GM12878 (cell line): ENCODE measurements at regions not wholly inside any gene's neighbourhood (a gene's known extent, or its start where the extent isn't known, plus 50 kb on each side); places are given as distances from the start of the nearest gene placed in this dataset.

ENCODE experiments used
- ATAC-seq: fragments of 200-7000 bp; cut with Tn5 transposase; 3 replicates; pipeline ENCODE4 v1.9.1; 2020; ENCODE audit warnings: mild to moderate bottlenecking, moderate library complexity
- BruUV-seq: library from RNA; stranded (reverse); fragments of 400-500 nt; replicated peaks from 2 replicates; lab custom pipeline; 2021; lab: Mats Ljungman, UMichigan
- CTCF ChIA-PET: fragments of 300-600 bp; sonication (Branson Sonifier 250); formaldehyde crosslinking; extraction: SDS; loops from one replicate; lab custom pipeline; 2021; ENCODE audit warnings: inconsistent platforms; lab: Yijun Ruan, JAX
- POLR2A ChIA-PET: fragments of 350-600 bp; formaldehyde crosslinking; extraction: SDS; loops from one replicate; lab custom pipeline; 2021; ENCODE audit warnings: inconsistent platforms; lab: Charles Lee
- RAD21 ChIA-PET: fragments of 300-600 bp; sonication (Branson Sonifier 250); formaldehyde crosslinking; loops from one replicate; lab custom pipeline; 2023; ENCODE audit warnings: antibody characterized with exemption; ENCODE audit not compliant: unreplicated experiment; lab: Charles Lee
- SMC1A ChIA-PET: fragments of 300-600 bp; sonication (Branson Sonifier 250); formaldehyde crosslinking; loops from one replicate; lab custom pipeline; 2023; ENCODE audit not compliant: unreplicated experiment, uncharacterized antibody; lab: Charles Lee
- DNase-seq: peaks from one replicate; pipeline ENCODE4 v3.0.0-alpha.2; 2011; ENCODE audit warnings: low read depth, low spot score
- FAIRE-seq: peaks from 3 replicates; lab custom pipeline; 2011; peaks lifted over from hg19 to GRCh38; lab: Jason Lieb, UNC
- H2AFZ ChIP-seq: 2 replicates; pipeline ENCODE4 v1.6.0; 2011; ENCODE audit warnings: low read depth, low read length, control low read depth; ENCODE audit not compliant: control insufficient read depth
- H3K27ac ChIP-seq: 2 replicates; pipeline ENCODE4 v1.5.1; 2011; ENCODE audit warnings: control low read depth; ENCODE audit not compliant: control insufficient read depth, insufficient read depth
- H3K27me3 ChIP-seq, 2 experiments: replicated peaks in 1 of 2; 2 replicates each; pipeline versions ENCODE4 v1.6.0 to v1.6.1; 2011; ENCODE audit warnings: low read length in 1 of 2; ENCODE audit not compliant: control insufficient read depth in 2 of 2, insufficient read depth in 2 of 2
- H3K36me3 ChIP-seq, 2 experiments: 2 replicates each; pipeline ENCODE4 v1.5.1; 2011; ENCODE audit warnings: low read length in 1 of 2; ENCODE audit not compliant: control insufficient read depth in 2 of 2, insufficient read depth in 2 of 2
- H3K4me1 ChIP-seq: 2 replicates; pipeline ENCODE4 v1.6.1; 2011; ENCODE audit warnings: mild to moderate bottlenecking, low read length, moderate library complexity, mixed read lengths; ENCODE audit not compliant: control insufficient read depth, insufficient read depth
- H3K4me2 ChIP-seq: 2 replicates; pipeline ENCODE4 v1.6.0; 2011; ENCODE audit warnings: control low read depth; ENCODE audit not compliant: control insufficient read depth, insufficient read depth
- H3K4me3 ChIP-seq: fragments of 200-600 bp; sonication (generic); 2 replicates; pipeline ENCODE4 v1.5.1; 2016
- H3K79me2 ChIP-seq: 2 replicates; pipeline ENCODE4 v1.6.0; 2011; ENCODE audit warnings: low read length; ENCODE audit not compliant: control insufficient read depth, insufficient read depth
- H3K9ac ChIP-seq: 2 replicates; pipeline ENCODE4 v1.8.0; 2011; ENCODE audit warnings: low read length, control low read depth, mixed read lengths; ENCODE audit not compliant: control insufficient read depth, insufficient read depth
- H3K9me3 ChIP-seq: replicated peaks from 3 replicates; pipeline ENCODE4 v1.5.1; 2011; ENCODE audit warnings: mild to moderate bottlenecking, low read length; ENCODE audit not compliant: control insufficient read depth, insufficient read depth
- H4K20me1 ChIP-seq: 2 replicates; pipeline ENCODE4 v1.6.0; 2011; ENCODE audit not compliant: control insufficient read depth, insufficient read depth
- CBFB ChIP-seq: IDR thresholded peaks from 2 replicates; pipeline ENCODE4 v1.6.1; 2016; ENCODE audit warnings: antibody characterized with exemption, low read depth
- MXI1 ChIP-seq: fragments of 150-350 bp; IDR thresholded peaks from 2 replicates; pipeline ENCODE4 v1.6.1; 2011; ENCODE audit warnings: low read depth, mild to moderate bottlenecking, inconsistent platforms, low read length, improper control_type of control experiment
- NR2C1 ChIP-seq: fragments of 450-650 bp; IDR thresholded peaks from 2 replicates; pipeline ENCODE4 v1.6.1; 2017; ENCODE audit warnings: antibody characterized with exemption, mild to moderate bottlenecking, moderate library complexity
- SUZ12 ChIP-seq: fragments of 200-600 bp; sonication (generic); IDR thresholded peaks from one replicate; pipeline ENCODE4 v1.6.1; 2018; ENCODE audit warnings: antibody characterized with exemption, mild to moderate bottlenecking; ENCODE audit not compliant: unreplicated experiment
- WGBS: methylation state at CpG from one replicate; pipeline ENCODE4 v1.1.6; 2016; ENCODE audit warnings: low lambda C conversion rate; ENCODE audit not compliant: insufficient replicate concordance, insufficient coverage; ENCODE audit errors: missing lambda C conversion rate; 5-methylcytosine and 5-hydroxymethylcytosine counted together
- in situ Hi-C: fragments of 300-500 bp; cut with MboI; formaldehyde crosslinking; loops from 9 replicates; pipeline ENCODE4 v1.14.3; 2018; ENCODE audit warnings: mixed read lengths
- intact Hi-C: fragments of 100-400 bp; cut with micrococcal nuclease; formaldehyde crosslinking; loops from one replicate; pipeline ENCODE4 v1.14.2; 2022; ENCODE audit not compliant: unreplicated experiment

GRCh38 chr14:38394767-38395166, 138.9 kb upstream of the CLEC14A start:
- BruUV-seq: no TSS peak
- no peaks in the 10 kb centered on the region for H3K4me1 ChIP-seq
- H3K36me3 ChIP-seq: no peaks in the 10 kb centered on the region
- H3K27me3 ChIP-seq: no peaks in the 10 kb centered on the region
- ChIA-PET SMC1A (no interaction called here), POLR2A (no interaction called here), CTCF (interaction anchor here (1.0 kb wide), 1 partner anchor 14 kb away, joined by 3 read pairs; no protein-coding TSS in a partner anchor), RAD21 (no interaction called here)
- FAIRE-seq (no peak), DNase-seq (no peak), ATAC-seq (no peak)
- no peaks in the 10 kb centered on the region for H3K9me3 ChIP-seq
- H3K79me2 ChIP-seq: no peaks in the 10 kb centered on the region
- no peaks in the 10 kb centered on the region for H4K20me1 ChIP-seq
- TF ChIP-seq NR2C1: no peak
- no peak overlapping the region for H3K4me2 ChIP-seq
- intact Hi-C loops: no loop called here
- H2AFZ ChIP-seq: no peak overlapping the region
- in situ Hi-C loops: no loop called here
- no peak overlapping the region for H3K27ac ChIP-seq
- H3K4me3 ChIP-seq: no peak overlapping the region
- no peak overlapping the region for H3K9ac ChIP-seq

DNA sequence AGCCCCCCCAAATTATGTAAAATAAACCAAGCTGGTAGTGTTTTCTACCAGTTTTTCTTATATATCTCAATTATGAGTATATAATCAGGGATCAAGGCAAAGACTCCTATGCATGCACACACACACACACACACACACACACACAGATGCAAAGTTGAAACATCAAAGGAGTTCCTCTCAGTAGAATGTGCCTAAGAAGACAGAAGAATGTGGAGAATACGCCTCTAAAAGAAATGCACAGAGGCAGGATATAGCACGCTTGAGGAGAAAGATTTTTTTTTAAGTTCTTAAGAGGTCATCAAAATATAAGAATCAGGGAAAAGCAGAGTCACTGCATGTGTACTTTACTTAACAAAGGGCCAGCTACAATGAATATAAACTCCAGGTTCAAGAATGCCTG, 138.2 kb upstream of the CLEC14A start:
- 19% methylated on average over 2 of the region's 2 CpGs for WGBS
- ATAC-seq (no peak), FAIRE-seq (no peak), DNase-seq (no peak)
- Histone ChIP-seq H3K9ac (no peak overlapping the region), H3K79me2 (no peaks in the 10 kb centered on the region), H3K27ac (no peak overlapping the region), H3K9me3 (no peaks in the 10 kb centered on the region), H4K20me1 (no peaks in the 10 kb centered on the region), H3K27me3 (no peaks in the 10 kb centered on the region), H3K4me2 (no peak overlapping the region), H3K4me1 (no peaks in the 10 kb centered on the region), H3K4me3 (no peak overlapping the region), H2AFZ (no peak overlapping the region), H3K36me3 (no peaks in the 10 kb centered on the region)
- ChIA-PET CTCF (interaction anchor here (1.0 kb wide), 1 partner anchor 14 kb away, joined by 3 read pairs; no protein-coding TSS in a partner anchor), RAD21 (no interaction called here), SMC1A (no interaction called here), POLR2A (no interaction called here)
- no TSS peak for BruUV-seq
- in situ Hi-C loops: no loop called here
- no peak for TF ChIP-seq MXI1
- no peak for TF ChIP-seq SUZ12
- TF ChIP-seq CBFB: no peak
- intact Hi-C loops: no loop called here
